HG03521 (cell line): ENCODE measurements at regions not wholly inside any gene's neighbourhood (a gene's known extent, or its start where the extent isn't known, plus 50 kb on each side); places are given as distances from the start of the nearest gene placed in this dataset.
"Not testable (repeated sequence)": the region's sequence is repeated elsewhere in the genome, so short reads cannot be mapped to it uniquely, and the experiment has no call there.

ENCODE experiments used
- ATAC-seq: cut with Tn5 transposase; IDR thresholded peaks from one replicate; pipeline ENCODE4 v1.9.1; 2021; ENCODE audit warnings: mild to moderate bottlenecking, moderate library complexity; ENCODE audit not compliant: unreplicated experiment

GRCh38 chr17:71168053-71168741 is 952.6 kb upstream of the SOX9 start:
- no peak for ATAC-seq

- no peak for ATAC-seq
These were observed 950.8 kb upstream of the SOX9 start for GRCh38 chr17:71170070-71170469.

GRCh38 chr17:71171270-71171669 is 949.5 kb upstream of the SOX9 start:
- ATAC-seq, result no peak

- ATAC-seq, result no peak
These were observed 946.8 kb upstream of the SOX9 start for GRCh38 chr17:71173991-71174390.

- ATAC-seq, result no peak
These were observed 944.5 kb upstream of the SOX9 start for GRCh38 chr17:71176331-71176730.

GRCh38 chr17:71176928-71177443 is 943.8 kb upstream of the SOX9 start:
- ATAC-seq, result no peak

- ATAC-seq, result no peak
These were observed 939.9 kb upstream of the SOX9 start for GRCh38 chr17:71180801-71181385.

- no peak for ATAC-seq
These were observed 937.7 kb upstream of the SOX9 start for GRCh38 chr17:71183066-71183660.

- ATAC-seq, result no peak
These were observed 936.1 kb upstream of the SOX9 start for GRCh38 chr17:71184716-71185115.

GRCh38 chr17:71187145-71187878 is 933.5 kb upstream of the SOX9 start:
- ATAC-seq, result no peak

GRCh38 chr17:71188811-71189492 is 931.9 kb upstream of the SOX9 start:
- ATAC-seq, result no peak

- no peak for ATAC-seq
These were observed 931.4 kb upstream of the SOX9 start for GRCh38 chr17:71189493-71189831.

- no peak for ATAC-seq
These were observed 928.7 kb upstream of the SOX9 start for GRCh38 chr17:71192039-71192555.

GRCh38 chr17:71192848-71193247 is 928.0 kb upstream of the SOX9 start:
- no peak for ATAC-seq

GRCh38 chr17:71200597-71200996 is 920.2 kb upstream of the SOX9 start:
- ATAC-seq, result no peak

GRCh38 chr17:71201639-71202038 is 919.2 kb upstream of the SOX9 start:
- ATAC-seq, result no peak

GRCh38 chr17:71202449-71202848 is 918.4 kb upstream of the SOX9 start:
- no peak for ATAC-seq

GRCh38 chr17:71203953-71204352 is 916.9 kb upstream of the SOX9 start:
- no peak for ATAC-seq

GRCh38 chr17:71205951-71206350 is 914.9 kb upstream of the SOX9 start:
- ATAC-seq, result not testable (repeated sequence)

- ATAC-seq, result no peak
These were observed 912.6 kb upstream of the SOX9 start for GRCh38 chr17:71208111-71208704.
